Astrocyte of the spinal cord (primary cell): ENCODE measurements at regions not wholly inside any gene's neighbourhood (a gene's known extent, or its start where the extent isn't known, plus 50 kb on each side); places are given as distances from the start of the nearest gene placed in this dataset.

Experiments
- DNase-seq: peaks from one replicate; pipeline ENCODE4 v3.0.0; 2011; ENCODE audit warnings: low read depth, low spot score
- H3K4me3 ChIP-seq: 2 replicates; pipeline ENCODE4 v1.5.1; 2011; ENCODE audit warnings: low read depth, mild to moderate bottlenecking, low read length, moderate library complexity
- CTCF ChIP-seq: IDR thresholded peaks from 2 replicates; pipeline ENCODE4 v1.5.1; 2012; ENCODE audit warnings: low read depth, mild to moderate bottlenecking, low read length, inconsistent platforms
- in situ Hi-C: cut with HindIII; loops from 2 replicates; pipeline ENCODE4 v1.10.0; 2017; ENCODE audit warnings: low sequenced_read_pairs

- no peak for TF ChIP-seq CTCF
- DNase-seq = no peak
- in situ Hi-C loops = no loop called here
- H3K4me3 ChIP-seq = no peak overlapping the region
These were observed 59.0 kb upstream of the BTG3 start for GRCh38 chr21:17671733-17672132.

DNA sequence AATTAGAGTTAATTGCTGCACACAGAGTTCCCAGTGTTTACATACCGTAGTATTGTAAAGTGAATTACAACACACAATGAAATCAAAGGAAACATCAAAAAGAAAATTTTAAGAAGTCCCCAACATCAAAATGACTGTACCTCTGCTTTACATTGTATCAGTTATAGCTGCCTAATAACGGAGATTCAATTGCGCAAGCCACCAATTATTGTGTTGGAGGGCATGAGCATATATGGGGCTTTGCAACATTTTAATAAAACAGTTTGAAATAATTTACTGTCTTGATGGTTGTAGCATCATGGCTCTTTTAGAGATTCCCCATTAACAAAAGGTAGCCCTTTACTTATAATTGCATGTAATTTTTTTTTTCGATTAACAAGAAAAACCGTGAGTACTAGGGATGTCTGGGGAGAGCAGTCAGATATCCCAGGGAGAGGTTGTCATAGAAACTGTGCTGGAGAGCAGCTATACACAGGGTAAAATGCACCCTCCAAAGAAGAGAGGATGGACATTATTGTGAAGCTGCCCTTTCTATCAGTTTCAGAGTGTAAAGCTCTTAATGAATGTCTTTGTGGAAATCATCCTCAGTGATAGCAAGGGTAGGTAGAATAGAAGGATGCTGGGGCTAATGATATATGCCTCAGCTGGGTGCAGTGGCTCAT, 55.9 kb upstream of the BTG3 start:
- DNase-seq = no peak
- in situ Hi-C loops = no loop called here
- no peak overlapping the region for H3K4me3 ChIP-seq
- no peak for TF ChIP-seq CTCF

DNA sequence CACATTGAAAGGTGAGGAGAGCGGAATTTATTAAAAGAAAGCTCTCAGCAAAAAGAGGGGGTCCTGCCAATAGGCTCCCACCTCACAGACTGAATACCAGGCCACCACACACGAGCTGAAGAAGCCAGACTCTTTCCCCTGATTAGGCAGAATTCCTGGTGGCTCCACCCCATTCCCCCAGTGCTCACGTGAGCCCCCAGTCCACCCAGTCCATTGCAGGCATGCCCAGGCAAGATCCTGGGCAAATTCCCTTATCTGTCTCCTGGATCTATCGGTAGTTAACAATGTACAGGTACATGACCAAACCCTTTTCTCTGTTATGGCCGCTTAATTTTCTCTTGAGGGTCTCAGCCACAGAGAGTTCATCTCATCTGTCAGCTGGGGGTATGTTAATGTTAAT, 54.6 kb upstream of the BTG3 start:
- in situ Hi-C loops = no loop called here
- no peak for TF ChIP-seq CTCF
- DNase-seq = no peak
- no peak overlapping the region for H3K4me3 ChIP-seq
